SK-N-MC (cell line): ENCODE measurements at regions not wholly inside any gene's neighbourhood (a gene's known extent, or its start where the extent isn't known, plus 50 kb on each side); places are given as distances from the start of the nearest gene placed in this dataset.

ENCODE experiments used
- EZH2 ChIP-seq: fragments of 200-600 bp; sonication (generic); IDR thresholded peaks from one replicate; pipeline ENCODE4 v1.6.1; 2017; ENCODE audit warnings: antibody characterized with exemption
- POLR2AphosphoS5 ChIP-seq: IDR thresholded peaks from 2 replicates; pipeline ENCODE4 v1.6.1; 2012; ENCODE audit warnings: mild to moderate bottlenecking, low read depth, low read length, borderline replicate concordance

DNA sequence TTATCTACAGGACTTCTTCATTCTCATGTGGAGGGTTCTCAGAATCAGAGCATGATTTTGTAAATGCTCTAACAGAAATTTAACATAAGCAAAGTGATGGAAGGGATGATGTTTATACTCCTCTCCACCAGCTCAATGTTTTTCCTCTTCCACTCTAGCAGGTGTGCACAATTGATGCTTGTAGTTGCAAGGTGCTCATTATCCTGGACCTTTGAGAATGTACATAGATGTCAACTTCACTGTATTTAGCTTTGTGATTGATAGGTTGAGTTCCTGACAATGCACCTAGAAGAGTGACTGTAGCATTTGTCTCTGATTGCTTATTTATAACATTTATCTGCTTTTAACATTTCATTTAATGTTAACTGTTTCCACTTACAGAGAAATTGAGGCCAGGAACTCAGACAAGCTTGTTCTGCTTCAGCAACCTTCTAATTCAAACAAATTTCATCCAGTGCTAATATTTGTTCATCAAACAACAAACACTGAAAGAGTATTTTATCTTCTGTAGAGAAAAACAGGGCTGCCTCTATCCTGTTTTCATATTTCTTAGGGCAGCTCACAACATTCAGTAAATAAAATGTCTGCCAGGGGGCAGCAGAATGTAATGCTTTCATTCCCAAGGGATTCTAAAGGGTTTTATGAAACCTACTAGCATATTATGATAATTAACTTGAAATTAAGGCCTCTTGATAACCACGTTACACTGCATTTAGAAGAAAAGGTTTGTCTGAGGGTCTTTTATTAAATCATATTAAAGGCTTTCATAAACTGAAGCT lies 127.9 kb upstream of the NOL4 start:
- TF ChIP-seq EZH2 (no peak), POLR2AphosphoS5 (no peak)
